ENCODE measurements at regions not wholly inside any gene's neighbourhood (a gene's known extent, or its start where the extent isn't known, plus 50 kb on each side); places are given as distances from the start of the nearest gene placed in this dataset.
"Not testable (repeated sequence)": the region's sequence is repeated elsewhere in the genome, so short reads cannot be mapped to it uniquely, and the experiment has no call there.

DNA sequence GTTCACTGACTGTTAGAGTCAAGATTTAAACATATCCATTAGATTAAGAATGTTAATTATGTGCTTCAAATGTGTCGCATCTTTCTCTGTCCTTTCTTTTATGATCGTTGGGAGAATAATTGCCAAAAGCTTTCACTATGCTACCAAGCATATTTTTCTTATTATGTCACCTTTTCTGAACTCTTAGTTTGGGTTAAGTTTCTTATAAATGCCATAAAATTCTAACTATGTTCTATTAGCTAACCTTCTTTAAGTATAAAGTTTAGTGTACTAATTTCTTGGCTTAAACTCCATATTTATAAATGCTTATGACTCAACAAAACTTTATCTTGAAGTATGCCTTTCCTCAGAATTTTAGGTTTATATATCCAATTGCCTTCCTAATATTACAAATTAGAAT is 1759.4 kb downstream of the PCDH9 start:
- no peak for DNase-seq

DNA sequence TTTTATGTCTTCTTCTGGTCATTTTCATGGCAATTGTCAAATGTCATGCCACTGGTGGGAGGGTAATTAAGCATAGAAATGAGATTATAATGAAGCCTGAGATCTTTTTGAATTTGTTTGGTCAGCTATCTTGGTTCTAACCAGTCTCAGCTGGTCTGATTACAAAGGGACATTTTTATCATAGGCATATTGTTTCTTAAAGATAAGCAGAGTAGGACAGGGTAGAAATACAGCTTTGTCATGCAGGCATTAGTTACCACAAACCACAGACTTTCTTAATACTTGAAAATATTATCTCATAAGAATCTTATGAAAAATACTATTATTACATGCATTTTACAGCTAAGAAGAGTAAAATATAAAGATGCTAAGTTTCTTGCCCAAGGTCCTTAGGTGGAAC is 1761.5 kb downstream of the PCDH9 start:
- no peak for DNase-seq

DNA sequence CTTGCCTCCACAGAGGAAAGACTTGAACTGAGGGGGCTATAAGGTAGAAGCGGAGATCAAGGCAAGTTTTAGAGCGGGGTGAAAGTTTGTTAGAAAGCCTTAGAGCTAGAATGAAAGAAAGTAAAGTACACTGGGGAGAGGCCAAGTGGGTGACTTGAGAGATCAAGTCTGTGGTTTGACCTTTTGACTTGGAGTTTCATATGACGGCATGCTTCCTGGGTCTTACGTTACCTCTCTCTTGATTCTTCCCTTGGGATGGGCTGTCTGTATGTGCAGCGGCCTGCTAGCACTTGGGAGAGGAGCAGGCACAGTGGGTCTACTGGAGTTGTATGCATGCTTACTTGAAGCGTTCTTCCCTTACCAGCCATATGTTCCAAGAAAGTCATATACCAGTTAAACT is 1768.5 kb downstream of the PCDH9 start:
- DNase-seq: peak; percentile 79

DNA sequence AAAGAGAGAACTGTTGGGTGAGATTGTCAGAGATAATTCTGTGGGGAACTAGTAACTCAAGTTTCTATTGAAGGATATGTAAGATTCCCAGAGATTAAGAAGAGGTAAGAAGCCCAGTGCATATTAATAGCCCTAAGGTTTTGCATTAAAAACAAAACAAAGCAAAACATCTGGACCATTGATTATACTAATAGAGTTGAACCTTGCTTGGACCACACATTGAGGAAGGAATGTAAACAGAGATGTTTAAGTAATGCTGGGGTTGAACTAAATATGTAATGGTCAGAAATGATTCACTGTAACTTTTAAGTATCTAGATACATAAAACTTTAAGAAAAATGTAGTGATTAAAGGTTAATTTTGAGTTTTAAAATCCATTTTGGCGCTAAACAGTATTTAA is 1770.0 kb downstream of the PCDH9 start:
- DNase-seq: no peak

DNA sequence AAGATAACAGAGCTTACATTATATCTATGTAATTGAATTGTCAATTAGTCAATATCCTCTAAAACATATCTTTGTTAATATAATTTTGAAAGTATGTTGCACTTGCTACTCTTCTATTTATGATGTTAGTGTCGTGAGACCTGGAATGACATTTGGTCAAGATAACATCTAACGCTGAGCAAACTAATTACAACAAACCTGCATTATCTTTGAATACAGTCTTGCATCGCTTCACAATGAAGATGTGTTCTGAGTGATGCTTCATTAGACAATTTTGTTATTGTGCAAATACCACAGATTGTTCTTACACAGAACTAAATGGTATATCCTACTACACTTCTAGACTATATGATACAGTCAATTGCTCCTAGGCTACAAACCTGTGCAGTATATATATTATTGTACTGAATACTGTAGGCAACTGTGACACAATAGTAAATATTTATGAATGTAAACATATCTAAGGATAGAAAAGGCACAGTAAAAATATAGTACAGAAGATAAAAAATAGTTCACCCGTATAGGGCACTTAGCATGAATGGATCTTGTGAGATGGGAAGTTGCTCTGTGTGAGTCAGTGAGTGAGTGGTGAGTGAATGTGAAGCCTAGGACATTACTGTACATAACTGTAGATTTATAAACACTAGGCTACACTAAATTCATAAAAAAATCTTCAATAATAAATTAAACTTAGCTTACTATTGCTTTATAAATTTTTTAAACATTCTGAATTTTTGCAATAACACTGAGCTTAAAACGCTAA is 1773.8 kb downstream of the PCDH9 start:
- DNase-seq: no peak

DNA sequence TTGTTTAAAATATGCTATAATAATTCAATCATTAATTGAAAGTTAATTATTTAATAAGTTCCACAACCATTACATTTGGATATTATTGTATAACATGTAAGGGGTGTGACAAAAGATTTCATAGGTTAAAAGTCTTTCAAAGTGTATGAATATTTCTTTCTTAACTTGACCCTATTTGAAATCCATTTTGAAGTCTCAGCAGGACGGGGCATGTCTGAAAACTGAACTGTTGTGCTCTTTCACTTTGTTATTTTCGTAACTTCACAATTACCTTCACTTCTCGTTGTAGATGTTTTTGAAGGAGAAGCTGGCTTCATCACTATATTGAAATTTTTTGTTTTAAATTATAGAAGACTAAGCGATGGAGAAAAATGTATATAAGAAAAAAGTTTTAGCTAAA is 1775.7 kb downstream of the PCDH9 start:
- no peak for DNase-seq

DNA sequence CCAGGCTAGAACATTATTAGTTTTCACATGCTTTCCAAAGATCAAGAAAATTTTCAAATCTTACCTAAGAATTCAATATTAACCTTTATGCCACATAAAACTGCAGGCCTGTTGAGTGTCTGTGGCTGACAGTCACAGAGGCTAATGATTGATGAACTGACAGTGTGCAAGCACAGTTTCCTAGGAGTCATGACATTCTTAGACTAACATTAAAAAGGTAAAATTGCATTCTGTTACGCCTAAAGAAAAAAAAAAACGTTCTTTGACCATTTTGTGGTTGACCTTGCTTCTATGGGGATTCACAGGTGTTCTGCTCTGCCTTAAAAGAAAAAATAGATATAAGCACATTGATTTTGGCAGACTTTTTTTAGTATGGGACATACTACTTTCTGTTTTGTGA is 1776.2 kb downstream of the PCDH9 start:
- DNase-seq: no peak

DNA sequence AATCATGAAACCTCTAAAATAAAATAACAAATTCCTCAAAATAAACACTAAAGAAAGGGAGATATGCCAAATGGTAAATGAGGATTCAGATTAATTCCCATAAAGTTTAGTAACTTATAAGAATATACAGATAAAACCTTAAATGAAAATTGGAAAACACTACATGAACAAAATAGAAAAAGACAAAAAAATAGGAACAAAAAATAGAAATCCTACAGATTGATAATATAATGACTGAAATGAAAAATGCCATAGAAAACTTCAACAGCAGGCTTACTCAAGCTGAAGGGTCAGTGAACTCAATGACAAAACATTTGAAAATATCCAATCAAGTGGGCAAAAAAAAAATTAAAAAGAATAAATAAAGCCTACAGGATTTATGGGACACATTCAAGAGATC is 1784.8 kb downstream of the PCDH9 start:
- no peak for DNase-seq

DNA sequence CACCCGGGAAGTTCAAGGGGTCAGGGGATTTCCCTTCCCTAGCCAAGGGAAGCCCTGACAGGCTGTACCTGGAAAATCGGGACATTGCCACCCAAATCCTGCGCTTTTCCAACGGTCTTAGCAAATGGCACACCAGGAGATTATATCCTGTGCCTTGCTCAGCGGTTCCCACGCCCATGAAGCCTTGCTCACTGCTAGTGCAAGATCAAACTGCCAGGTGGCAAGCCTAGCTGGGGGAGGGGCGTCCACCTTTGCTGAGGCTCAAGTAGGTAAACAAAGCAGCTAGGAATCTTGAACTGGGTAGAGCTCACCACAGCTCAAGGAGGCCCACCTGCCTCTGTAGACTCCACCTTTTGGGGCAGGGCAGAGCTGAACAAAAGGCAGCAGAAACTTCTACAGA is 1794.5 kb downstream of the PCDH9 start:
- no peak for DNase-seq

DNA sequence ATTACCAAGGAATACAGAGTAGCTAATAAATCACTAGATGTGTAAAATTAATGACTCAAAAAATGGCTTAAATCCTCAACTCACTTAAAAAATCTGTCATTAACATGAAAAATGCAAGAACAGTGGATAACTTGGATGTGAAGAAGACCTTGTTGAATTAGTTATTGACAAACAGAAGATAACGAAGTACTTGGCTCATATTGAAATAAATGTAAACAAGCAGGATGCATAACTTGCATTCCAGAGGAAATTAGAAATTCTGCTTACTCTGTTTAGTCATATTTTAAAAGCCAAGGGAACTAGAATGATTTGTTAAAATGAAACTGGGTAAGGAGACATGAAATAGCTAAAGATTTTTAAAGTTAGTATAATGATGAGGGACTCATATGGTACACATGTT is 1812.2 kb downstream of the PCDH9 start:
- no peak for DNase-seq

DNA sequence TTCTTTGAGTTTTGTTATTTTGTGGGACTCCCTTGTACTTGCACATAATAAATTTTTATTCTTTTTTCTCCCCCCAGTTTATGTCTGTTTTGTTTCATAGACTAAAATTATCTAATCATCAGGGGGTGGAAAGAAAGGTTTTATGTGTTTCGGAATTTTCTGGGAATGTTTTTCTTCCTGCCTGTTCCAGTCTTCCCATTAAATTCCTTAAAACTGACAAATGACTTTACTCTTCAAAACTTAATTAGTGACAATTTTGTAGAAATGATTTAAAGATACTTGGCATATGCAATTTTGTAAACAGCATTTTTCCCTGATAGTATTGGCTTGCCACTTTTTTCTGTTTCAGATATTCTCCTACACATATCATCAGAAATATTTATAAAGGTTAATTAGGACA is 1813.4 kb downstream of the PCDH9 start:
- no peak for DNase-seq

DNA sequence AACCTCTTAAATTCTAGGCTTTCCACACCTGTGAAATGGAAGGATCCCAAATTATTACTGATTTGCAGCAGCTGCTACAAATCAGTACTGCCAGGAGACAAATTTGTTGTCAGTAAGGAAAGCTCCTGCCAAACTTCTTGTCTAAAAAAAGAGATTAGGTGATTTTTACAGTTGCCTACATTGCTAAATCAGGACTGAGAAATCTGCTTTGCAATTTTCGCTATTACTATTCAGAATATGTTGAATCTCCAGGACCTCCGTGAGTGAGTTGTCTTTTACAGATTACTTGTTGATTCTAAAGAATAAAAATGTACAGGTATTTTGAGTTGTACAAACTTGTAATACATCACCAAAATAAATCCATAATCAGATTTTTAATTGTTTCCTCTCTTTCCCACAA is 1815.9 kb downstream of the PCDH9 start:
- DNase-seq: no peak

DNA sequence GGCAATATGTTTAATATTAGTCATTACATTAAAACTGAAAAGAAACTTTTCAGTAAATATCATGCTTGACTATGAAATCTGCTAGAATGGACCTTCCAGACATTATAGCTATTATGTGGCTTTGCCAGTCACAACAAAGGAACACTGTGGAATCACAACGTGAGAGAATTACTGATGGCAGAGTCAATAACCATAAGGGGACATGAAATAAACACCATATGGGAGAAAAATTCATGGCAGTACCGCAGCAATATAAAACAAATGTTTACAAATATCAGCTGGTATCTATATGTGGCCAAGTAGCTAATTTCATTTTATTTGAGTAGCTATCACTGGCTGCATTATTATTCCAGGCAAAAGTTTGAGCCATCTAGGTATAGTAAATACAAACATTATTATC is 1818.6 kb downstream of the PCDH9 start:
- no peak for DNase-seq

DNA sequence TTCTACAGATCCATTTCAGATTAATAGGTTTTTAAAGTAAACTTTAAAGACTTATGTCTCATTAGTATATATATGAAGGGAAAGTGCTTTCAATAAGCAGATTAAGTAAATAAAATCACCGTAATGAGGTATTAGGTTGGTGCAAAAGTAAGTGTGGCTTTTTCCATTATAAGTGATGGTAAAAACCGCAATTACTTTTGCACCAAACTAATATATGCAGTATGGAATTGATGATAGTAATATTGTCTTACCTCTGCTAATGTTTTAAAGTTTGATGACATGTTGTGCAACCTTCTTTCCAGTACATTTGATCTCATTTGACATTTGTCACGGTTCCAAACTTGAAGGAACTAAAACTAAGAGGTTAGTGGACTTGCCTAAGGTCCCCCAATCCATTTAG is 1819.3 kb downstream of the PCDH9 start:
- no peak for DNase-seq

DNA sequence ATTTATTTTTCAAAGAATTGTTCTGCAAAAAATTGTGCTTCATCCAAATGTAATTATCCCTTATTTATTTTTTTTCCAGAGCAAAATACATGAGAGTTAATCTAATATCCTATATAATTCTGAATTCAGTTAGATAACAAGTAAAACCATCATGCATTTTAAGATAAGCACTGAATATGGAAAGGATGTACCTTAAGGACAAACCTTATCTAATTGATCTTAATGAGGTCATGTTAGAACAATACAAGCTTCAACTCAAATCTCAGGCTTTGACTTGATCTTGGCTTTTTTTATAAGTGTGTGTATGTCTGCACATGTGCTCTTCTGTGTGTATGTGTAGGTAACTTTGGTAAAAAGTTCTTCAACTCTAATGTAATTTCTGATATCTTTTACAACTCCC is 1828.8 kb downstream of the PCDH9 start:
- DNase-seq: no peak

DNA sequence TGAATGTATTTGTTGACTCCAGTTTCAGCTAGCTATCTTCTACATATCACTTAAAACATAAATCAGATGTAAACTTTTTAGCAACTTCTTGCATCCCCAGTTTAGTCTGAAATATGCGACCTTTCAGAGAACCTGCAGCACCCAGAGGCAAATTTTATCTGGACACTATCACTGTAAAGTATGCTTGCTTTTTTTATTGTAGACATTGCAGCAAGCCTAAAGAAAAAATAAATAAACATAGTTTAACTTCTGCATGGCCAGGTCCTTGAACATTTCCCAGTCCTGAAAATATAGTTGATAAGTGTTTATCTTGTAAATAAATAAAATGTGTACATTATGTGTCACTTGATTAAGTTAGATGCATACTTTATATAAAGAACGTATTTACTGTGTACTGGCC is 1829.4 kb downstream of the PCDH9 start:
- no peak for DNase-seq

DNA sequence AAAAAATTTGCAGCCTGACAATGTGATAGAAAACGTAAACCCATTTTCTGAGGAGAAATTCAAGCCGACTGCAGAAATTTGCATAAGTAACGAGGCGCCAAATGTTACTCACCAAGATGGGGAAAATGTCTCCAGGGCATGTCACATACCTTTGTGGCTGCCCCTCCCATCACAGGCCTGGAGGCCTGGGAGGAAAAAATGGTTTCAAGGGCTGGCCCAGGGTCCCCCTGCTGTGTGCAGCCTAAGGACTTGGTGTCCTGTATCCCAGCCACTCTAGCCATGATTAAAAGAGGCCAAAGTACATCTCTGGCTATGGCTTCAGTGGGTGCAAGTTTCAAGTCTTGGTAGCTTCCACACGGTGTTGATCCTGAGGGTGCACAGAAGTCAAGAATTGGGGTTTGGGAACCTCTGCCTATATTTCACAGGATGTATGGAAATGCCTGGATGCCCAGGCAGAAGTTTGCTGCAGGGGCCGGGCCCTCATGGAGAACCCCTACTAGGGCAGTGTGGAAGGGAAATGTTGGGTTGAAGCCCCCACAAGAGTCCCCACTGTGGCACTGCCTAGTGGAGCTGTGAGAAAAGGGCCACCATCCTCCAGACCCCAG is 1842.3 kb downstream of the PCDH9 start:
- no peak for DNase-seq

DNA sequence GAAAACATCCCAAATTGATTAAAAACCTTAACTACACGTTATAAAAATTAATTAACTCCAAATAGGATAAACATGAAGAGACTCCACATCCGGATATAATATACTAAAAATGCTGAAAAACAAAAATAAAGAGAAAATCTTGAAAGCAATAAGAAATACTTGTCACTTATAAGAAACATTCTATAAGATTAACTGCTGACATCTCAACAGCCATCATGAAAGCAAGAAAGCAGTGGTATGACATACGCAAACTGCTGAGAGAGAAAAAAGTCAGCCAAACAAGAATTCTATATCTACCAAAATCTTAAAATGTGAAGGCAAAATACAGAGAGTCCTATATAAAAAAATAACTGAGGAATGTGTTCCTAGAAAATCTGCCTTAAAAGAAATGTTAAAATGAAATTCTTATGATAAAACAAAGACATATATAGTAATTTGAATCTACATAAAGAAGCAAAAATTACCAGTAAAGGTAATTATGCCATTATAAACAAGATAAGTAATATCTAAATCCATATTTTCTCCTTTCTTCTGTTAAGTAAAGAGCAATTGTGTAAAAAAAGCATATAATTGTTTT is 1851.1 kb downstream of the PCDH9 start:
- no peak for DNase-seq

DNA sequence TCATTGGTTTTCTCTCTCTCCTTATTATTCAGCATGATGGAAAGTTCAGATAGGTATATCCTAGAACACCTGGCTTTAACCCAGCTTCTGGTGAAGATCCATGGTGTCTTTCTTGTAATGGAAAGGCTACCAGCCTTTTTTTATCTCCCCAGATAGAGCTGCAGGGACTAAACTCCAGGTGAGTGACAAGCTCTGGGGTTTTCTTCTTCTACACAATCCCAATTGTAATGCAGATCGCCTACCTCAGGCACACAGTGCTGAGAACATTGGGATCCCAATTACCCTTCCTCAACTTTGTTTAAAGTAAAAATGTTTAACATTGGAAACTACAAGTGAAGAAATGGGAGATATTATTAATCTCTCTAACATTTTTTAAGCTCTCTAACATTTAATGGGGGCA is 1851.7 kb downstream of the PCDH9 start:
- DNase-seq: no peak

DNA sequence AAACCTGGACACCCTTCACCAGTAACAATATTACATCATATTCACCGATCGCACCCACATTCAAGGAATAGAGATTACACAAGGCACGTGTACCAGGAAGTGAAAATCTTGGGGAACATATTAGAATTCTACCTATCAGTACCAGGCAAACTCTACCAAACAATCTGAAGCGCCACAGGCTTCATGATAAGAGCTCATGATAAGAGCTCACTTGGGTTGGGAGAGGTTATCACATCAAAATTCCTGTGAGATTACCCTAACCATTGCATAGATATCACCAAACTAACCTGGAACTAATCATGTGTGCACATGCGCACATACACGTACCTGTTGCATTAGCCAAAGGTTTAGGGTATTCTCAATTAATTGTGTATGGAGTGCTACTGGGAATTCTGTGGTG is 1861.3 kb downstream of the PCDH9 start:
- no peak for DNase-seq

DNA sequence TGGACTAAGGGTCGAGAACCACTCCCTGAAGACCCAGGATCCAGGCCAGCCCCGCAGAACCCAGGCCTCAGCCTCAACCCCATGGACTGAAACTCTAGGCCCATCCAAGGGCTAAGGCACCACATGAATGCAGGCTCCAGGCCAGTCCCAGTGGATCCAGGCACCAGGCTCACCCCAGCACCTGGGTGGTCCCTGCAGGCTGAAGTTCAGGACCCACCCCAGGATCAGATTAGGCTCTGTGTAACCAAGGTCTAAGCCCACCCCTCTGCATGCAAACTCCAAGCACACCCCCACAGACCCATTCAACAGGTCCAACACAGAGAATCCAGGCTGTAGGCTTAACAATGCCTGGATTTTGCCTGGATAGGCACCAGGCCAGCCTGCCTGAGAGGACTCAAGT is 1876.2 kb downstream of the PCDH9 start:
- DNase-seq: no peak

DNA sequence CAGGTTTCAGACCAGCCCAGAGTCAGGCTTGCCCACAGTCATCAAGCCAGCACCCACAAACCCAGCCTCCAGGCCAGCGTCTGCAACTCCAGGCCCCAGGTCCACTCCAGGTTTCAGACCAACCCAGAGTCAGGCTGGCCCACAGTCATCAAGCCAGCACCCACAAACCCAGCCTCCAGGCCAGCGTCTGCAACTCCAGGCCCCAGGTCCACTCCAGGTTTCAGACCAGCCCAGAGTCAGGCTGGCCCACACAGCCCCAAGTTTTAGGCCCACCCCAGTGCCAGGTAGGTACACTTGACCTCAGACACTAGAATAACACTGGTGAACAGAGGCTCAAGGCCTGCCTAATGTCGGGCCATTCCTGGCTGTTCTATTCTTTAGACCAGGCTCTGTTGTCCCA is 1877.0 kb downstream of the PCDH9 start:
- DNase-seq: not testable (repeated sequence)

DNA sequence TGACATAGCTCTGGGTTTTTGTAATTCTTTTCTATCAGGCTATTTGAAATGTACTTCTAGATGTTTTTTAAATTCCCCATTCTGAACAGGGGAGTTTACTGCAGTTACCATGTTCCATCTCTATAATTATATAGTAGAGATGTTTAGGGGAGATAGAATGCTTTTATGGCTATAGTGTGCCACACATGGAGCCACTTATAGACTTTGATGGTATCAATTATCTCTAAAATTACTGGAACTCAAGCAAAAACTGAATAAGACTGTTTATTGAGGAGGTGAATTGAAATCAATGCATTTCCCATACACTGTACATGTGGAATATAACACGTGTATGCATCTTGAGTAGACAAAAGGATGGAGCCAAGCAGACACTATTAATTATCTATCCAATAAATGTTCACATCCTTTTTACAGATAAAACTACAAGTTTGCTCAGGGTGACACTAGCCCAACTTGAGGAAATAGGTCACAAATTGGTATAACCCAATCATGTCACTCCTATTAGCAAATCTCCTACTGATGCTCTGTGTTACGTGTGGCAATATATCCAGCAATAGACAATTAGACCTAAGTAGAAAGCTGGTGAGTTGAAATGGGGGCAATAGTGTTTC is 1882.6 kb downstream of the PCDH9 start:
- no peak for DNase-seq
